ENCODE measurements at regions not wholly inside any gene's neighbourhood (a gene's known extent, or its start where the extent isn't known, plus 50 kb on each side); places are given as distances from the start of the nearest gene placed in this dataset.

DNA sequence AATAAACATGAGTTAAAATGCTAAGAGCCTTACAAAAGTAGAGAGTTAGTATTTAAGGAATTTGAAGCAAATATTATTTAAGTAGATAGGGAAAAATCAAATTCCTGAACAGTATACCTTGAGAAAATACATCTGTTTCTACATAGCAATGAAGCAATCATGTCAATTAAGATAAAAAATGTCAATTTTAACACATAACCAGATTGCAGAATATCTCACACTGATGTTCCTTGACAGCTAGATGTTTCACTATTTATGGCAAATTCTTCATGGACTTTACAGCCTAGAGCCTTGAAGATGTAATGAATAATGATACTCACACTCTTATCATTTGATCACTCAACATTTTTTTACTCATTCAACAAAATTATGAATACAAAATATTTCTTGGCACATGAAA lies 708.2 kb upstream of the PTPRD start:
- no peak overlapping the region for H2AFZ ChIP-seq
- H3K9me2 ChIP-seq (replicated peaks; ENCODE audit: insufficient read depth): no peaks in the 10 kb centered on the region
- no peaks in the 10 kb centered on the region for H3K9me3 ChIP-seq (ENCODE audit: low read depth)
- no peaks in the 10 kb centered on the region for H3K4me1 ChIP-seq (ENCODE audit: insufficient read depth)
- no peak overlapping the region for H3K4me2 ChIP-seq
- DNase-seq (ENCODE audit: low spot score): no peak
- TF ChIP-seq EZH2 (IDR thresholded peaks at IDR 0.05; ENCODE audit: borderline replicate concordance) (no peak), EZH2phosphoT487 (IDR thresholded peaks at IDR 0.05; ENCODE audit: low read depth, severe bottlenecking, unreplicated experiment) (no peak)
- TF ChIP-seq, protein P1, sequence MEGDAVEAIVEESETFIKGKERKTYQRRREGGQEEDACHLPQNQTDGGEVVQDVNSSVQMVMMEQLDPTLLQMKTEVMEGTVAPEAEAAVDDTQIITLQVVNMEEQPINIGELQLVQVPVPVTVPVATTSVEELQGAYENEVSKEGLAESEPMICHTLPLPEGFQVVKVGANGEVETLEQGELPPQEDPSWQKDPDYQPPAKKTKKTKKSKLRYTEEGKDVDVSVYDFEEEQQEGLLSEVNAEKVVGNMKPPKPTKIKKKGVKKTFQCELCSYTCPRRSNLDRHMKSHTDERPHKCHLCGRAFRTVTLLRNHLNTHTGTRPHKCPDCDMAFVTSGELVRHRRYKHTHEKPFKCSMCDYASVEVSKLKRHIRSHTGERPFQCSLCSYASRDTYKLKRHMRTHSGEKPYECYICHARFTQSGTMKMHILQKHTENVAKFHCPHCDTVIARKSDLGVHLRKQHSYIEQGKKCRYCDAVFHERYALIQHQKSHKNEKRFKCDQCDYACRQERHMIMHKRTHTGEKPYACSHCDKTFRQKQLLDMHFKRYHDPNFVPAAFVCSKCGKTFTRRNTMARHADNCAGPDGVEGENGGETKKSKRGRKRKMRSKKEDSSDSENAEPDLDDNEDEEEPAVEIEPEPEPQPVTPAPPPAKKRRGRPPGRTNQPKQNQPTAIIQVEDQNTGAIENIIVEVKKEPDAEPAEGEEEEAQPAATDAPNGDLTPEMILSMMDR (IDR thresholded peaks at IDR 0.05; ENCODE audit: poor library complexity): no peak
- no peaks in the 10 kb centered on the region for H4K20me1 ChIP-seq (ENCODE audit: insufficient read depth, poor library complexity, severe bottlenecking)
- no peaks in the 10 kb centered on the region for H3K27me3 ChIP-seq
- H3K79me2 ChIP-seq: no peaks in the 10 kb centered on the region
- H3K4me3 ChIP-seq: no peak overlapping the region
- H3K27ac ChIP-seq: no peak overlapping the region
- no peaks in the 10 kb centered on the region for H3K36me3 ChIP-seq (replicated peaks; ENCODE audit: insufficient read depth, low read depth)

DNA sequence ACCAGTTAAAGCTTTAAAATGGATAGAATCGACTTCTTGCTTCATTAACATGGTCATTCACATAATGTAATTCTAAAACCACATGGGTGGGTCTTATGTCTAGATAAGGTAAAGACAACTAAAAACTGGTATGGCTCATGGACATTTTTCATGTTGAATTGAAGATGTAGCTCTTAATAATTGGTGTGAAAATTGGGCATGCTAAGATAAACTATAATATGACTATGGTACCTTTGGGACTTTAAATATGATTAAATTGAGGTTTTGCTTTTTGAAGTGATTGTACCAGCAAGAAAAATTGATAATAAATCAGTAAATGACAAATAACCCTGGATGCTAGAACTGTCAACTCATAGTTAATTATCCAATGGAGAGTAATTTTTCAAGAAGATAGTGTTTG lies 710.7 kb upstream of the PTPRD start:
- Histone ChIP-seq H3K27me3 (no peaks in the 10 kb centered on the region), H3K4me2 (no peak overlapping the region), H3K9me3 (ENCODE audit: low read depth) (no peaks in the 10 kb centered on the region), H3K9me2 (replicated peaks; ENCODE audit: insufficient read depth) (no peaks in the 10 kb centered on the region), H3K79me2 (no peaks in the 10 kb centered on the region), H3K36me3 (replicated peaks; ENCODE audit: insufficient read depth, low read depth) (no peaks in the 10 kb centered on the region), H4K20me1 (ENCODE audit: insufficient read depth, poor library complexity, severe bottlenecking) (no peaks in the 10 kb centered on the region), H2AFZ (no peak overlapping the region), H3K4me1 (ENCODE audit: insufficient read depth) (no peaks in the 10 kb centered on the region), H3K4me3 (no peak overlapping the region), H3K27ac (no peak overlapping the region)
- 80% methylated on average over 1 of the region's 1 CpG for WGBS (ENCODE audit: low lambda C conversion rate, missing lambda C conversion rate)
- TF ChIP-seq, protein P1 (IDR thresholded peaks at IDR 0.05; ENCODE audit: poor library complexity): no peak
- TF ChIP-seq EZH2 (IDR thresholded peaks at IDR 0.05; ENCODE audit: borderline replicate concordance) (no peak), EZH2phosphoT487 (IDR thresholded peaks at IDR 0.05; ENCODE audit: low read depth, severe bottlenecking, unreplicated experiment) (no peak)
- no peak for DNase-seq (ENCODE audit: low spot score)

DNA sequence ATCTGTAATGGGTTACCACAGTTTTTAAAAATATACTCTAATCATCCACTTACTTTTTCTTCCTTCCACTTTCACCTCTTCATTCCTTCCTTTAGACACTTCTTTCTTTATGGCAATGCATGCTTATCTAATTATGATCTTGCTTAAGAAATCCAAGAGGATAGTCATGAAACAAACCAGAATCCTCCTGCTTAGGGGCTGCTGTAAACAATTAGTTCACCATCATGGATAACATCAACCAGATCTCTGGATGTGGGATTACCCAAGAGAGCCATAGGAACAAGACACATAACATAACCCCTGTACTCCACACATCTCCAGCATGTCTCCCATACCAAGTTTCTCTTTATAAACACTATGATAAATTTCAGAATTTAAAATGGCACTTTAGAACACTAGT lies 713.4 kb upstream of the PTPRD start:
- no peak overlapping the region for H3K4me3 ChIP-seq
- H3K79me2 ChIP-seq: no peaks in the 10 kb centered on the region
- no peaks in the 10 kb centered on the region for H3K36me3 ChIP-seq (replicated peaks; ENCODE audit: insufficient read depth, low read depth)
- TF ChIP-seq EZH2phosphoT487 (IDR thresholded peaks at IDR 0.05; ENCODE audit: low read depth, severe bottlenecking, unreplicated experiment) (no peak), EZH2 (IDR thresholded peaks at IDR 0.05; ENCODE audit: borderline replicate concordance) (no peak)
- TF ChIP-seq, protein P1 (IDR thresholded peaks at IDR 0.05; ENCODE audit: poor library complexity): no peak
- no peaks in the 10 kb centered on the region for H3K9me3 ChIP-seq (ENCODE audit: low read depth)
- no peaks in the 10 kb centered on the region for H3K4me1 ChIP-seq (ENCODE audit: insufficient read depth)
- no peak overlapping the region for H3K27ac ChIP-seq
- no peaks in the 10 kb centered on the region for H3K9me2 ChIP-seq (replicated peaks; ENCODE audit: insufficient read depth)
- no peak for DNase-seq (ENCODE audit: low spot score)
- no peaks in the 10 kb centered on the region for H3K27me3 ChIP-seq
- no peaks in the 10 kb centered on the region for H4K20me1 ChIP-seq (ENCODE audit: insufficient read depth, poor library complexity, severe bottlenecking)
- H2AFZ ChIP-seq: no peak overlapping the region
- H3K4me2 ChIP-seq: no peak overlapping the region

DNA sequence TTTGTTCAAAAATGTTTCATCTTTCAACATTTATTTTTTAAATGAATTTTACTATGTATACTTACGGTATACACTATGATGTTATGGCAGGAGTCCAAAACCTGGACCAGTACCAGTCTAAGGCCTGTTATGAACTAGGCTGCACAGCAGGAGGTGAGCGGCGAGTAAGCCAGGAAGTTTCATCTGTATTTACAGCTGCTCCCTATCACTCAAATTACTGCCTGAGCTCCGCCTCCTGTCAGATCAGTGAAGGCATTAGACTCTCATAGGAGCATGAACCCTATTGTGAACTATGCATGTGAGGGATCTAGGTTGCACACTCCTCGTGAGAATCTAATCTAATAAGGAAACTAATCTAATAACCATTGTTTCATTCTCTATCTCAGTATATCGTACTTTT lies 715.5 kb upstream of the PTPRD start:
- H3K4me3 ChIP-seq: no peak overlapping the region
- TF ChIP-seq, protein P1 (IDR thresholded peaks at IDR 0.05; ENCODE audit: poor library complexity): no peak
- TF ChIP-seq EZH2phosphoT487 (IDR thresholded peaks at IDR 0.05; ENCODE audit: low read depth, severe bottlenecking, unreplicated experiment): no peak
- no peak for TF ChIP-seq EZH2 (IDR thresholded peaks at IDR 0.05; ENCODE audit: borderline replicate concordance)
- no peaks in the 10 kb centered on the region for H3K9me2 ChIP-seq (replicated peaks; ENCODE audit: insufficient read depth)
- H3K4me1 ChIP-seq (ENCODE audit: insufficient read depth): no peaks in the 10 kb centered on the region
- H3K4me2 ChIP-seq: no peak overlapping the region
- H2AFZ ChIP-seq: no peak overlapping the region
- H3K27me3 ChIP-seq: no peaks in the 10 kb centered on the region
- H3K79me2 ChIP-seq: no peaks in the 10 kb centered on the region
- H3K27ac ChIP-seq: no peak overlapping the region
- 89% methylated on average over 6 of the region's 6 CpGs for WGBS (ENCODE audit: low lambda C conversion rate, missing lambda C conversion rate)
- no peak for DNase-seq (ENCODE audit: low spot score)
- H4K20me1 ChIP-seq (ENCODE audit: insufficient read depth, poor library complexity, severe bottlenecking): no peaks in the 10 kb centered on the region
- H3K9me3 ChIP-seq (ENCODE audit: low read depth): no peaks in the 10 kb centered on the region
- no peaks in the 10 kb centered on the region for H3K36me3 ChIP-seq (replicated peaks; ENCODE audit: insufficient read depth, low read depth)

All from hepatocyte (in vitro differentiated cells).